Activated CD4-positive, alpha-beta T cell treated with anti-CD3 and anti-CD28 coated beads for 24 hours (primary cell): ENCODE measurements at regions not wholly inside any gene's neighbourhood (a gene's known extent, or its start where the extent isn't known, plus 50 kb on each side); places are given as distances from the start of the nearest gene placed in this dataset.

Source experiments
- DNase-seq, 2 donors: peaks; one replicate each; pipeline ENCODE4 v3.0.0-alpha.2; 2020; ENCODE audit warnings: low read depth in 2 of 2

- no peak for DNase-seq
Observed at GRCh38 chr4:181249031-181249430, 994.2 kb upstream of the TENM3 start.

- no peak for DNase-seq
Observed at GRCh38 chr4:181254771-181255170, 988.4 kb upstream of the TENM3 start.

GRCh38 chr4:181258569-181258968 lies 984.6 kb upstream of the TENM3 start:
- DNase-seq: no peak

GRCh38 chr4:181259081-181259709 lies 984.0 kb upstream of the TENM3 start:
- DNase-seq: no peak

GRCh38 chr4:181261279-181261678 lies 981.9 kb upstream of the TENM3 start:
- no peak for DNase-seq

GRCh38 chr4:181264893-181265292 lies 978.3 kb upstream of the TENM3 start:
- DNase-seq: no peak

- DNase-seq: no peak
Observed at GRCh38 chr4:181265370-181265769, 977.8 kb upstream of the TENM3 start.

- no peak for DNase-seq
Observed at GRCh38 chr4:181271116-181271640, 972.0 kb upstream of the TENM3 start.

- no peak for DNase-seq
Observed at GRCh38 chr4:181272422-181272821, 970.8 kb upstream of the TENM3 start.

GRCh38 chr4:181278941-181279340 lies 964.3 kb upstream of the TENM3 start:
- DNase-seq: no peak

- DNase-seq: no peak
Observed at GRCh38 chr4:181281451-181281850, 961.8 kb upstream of the TENM3 start.

GRCh38 chr4:181289198-181289597 lies 954.0 kb upstream of the TENM3 start:
- no peak for DNase-seq

- no peak for DNase-seq
Observed at GRCh38 chr4:181291615-181292014, 951.6 kb upstream of the TENM3 start.

GRCh38 chr4:181293014-181293413 lies 950.2 kb upstream of the TENM3 start:
- no peak for DNase-seq

- DNase-seq: no peak
Observed at GRCh38 chr4:181293541-181293940, 949.7 kb upstream of the TENM3 start.

GRCh38 chr4:181294421-181294820 lies 948.8 kb upstream of the TENM3 start:
- DNase-seq: no peak

GRCh38 chr4:181301735-181302710 lies 941.2 kb upstream of the TENM3 start:
- peak in 1 of 2 donors; percentile 8 for DNase-seq

GRCh38 chr4:181307824-181308223 lies 935.4 kb upstream of the TENM3 start:
- no peak for DNase-seq

GRCh38 chr4:181308476-181309312 lies 934.5 kb upstream of the TENM3 start:
- DNase-seq: no peak

GRCh38 chr4:181312066-181312465 lies 931.1 kb upstream of the TENM3 start:
- no peak for DNase-seq

GRCh38 chr4:181319629-181320028 lies 923.6 kb upstream of the TENM3 start:
- DNase-seq: no peak

GRCh38 chr4:181323061-181323460 lies 920.1 kb upstream of the TENM3 start:
- no peak for DNase-seq
